ENCODE measurements at regions not wholly inside any gene's neighbourhood (a gene's known extent, or its start where the extent isn't known, plus 50 kb on each side); places are given as distances from the start of the nearest gene placed in this dataset.

DNA sequence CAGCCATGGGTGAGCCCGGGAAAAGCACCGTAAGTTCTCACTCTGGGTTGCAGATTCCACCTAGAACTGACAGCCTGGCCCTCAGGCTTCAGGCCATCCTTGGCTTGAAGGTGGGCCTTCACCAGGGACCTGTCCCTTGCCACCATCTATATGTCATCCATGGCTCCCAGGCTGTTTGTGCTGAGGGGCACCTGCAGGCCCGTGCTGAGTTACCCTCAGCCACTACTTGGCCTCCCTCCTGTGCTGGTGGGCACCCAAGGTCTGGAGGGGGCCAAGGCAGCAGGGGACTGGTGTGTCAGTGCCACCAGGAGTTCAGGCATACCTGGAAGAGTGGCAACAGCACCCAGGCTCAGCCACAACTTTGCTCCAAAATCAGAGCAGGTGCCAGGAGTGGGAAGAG, 326.2 kb upstream of the SMIM21 start:
- Histone ChIP-seq H4K20me1 (ENCODE audit: insufficient read depth) (no peaks in the 10 kb centered on the region), H2AFZ (no peak overlapping the region), H3K27me3 (ENCODE audit: insufficient read depth, low read depth) (peaks cover 19% of the 10 kb centered on the region; the same call in 1 of the 2 replicates), H3K4me1 (replicated peaks; ENCODE audit: insufficient read depth) (no peaks in the 10 kb centered on the region), H3K36me3 (ENCODE audit: low read depth) (no peaks in the 10 kb centered on the region), H3F3A (ENCODE audit: insufficient read depth, low read depth) (no peaks in the 10 kb centered on the region), H3K9me3 (ENCODE audit: insufficient read depth, low read depth) (no peaks in the 10 kb centered on the region; the same call in 1 of the 2 replicates), H3K4me3 (no peak overlapping the region), H3K9me2 (ENCODE audit: insufficient read depth) (no peaks in the 10 kb centered on the region), H3K4me2 (no peak overlapping the region), H3K79me2 (ENCODE audit: low read depth) (no peaks in the 10 kb centered on the region), H3K27ac (no peak overlapping the region)
- no TSS peak for BruUV-seq (replicated peaks)
- intact Hi-C loops (cut with micrococcal nuclease; ENCODE audit: unreplicated experiment) = no loop called here
- ChIA-PET CTCF (no interaction called here), POLR2A (ENCODE audit: unreplicated experiment) (no interaction called here)
- no peak for DNase-seq
- TF ChIP-seq EZH2 (IDR thresholded peaks at IDR 0.05; ENCODE audit: low read depth) = no peak
- TF ChIP-seq CTCF (conservative IDR thresholded peaks at IDR 0.05) = no peak

DNA sequence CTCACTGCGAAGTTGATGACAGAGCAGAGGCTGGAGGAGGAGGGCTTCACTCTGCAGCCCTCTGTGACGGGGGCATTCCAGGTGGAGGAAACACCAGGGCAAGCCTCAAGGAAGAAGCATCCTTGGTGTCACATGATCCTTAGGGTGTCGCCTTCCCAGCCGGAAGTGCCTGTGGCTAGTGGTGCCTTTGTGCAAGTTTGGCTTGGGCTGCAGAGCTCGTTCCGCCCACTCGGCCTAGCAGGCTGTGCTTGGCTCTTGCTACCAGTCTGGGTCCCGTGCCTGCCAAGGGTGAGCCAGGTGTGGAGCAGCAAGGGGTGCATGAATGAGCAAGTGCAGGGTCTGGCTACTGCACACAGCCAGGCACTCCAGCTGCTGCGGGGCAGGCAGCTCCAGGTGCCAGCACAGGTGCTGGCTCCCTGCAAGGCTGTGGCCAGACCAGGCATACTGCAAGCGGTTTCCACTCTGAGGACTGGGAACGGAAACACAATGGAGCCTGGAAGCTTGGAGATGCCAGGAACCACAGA, 325.3 kb upstream of the SMIM21 start:
- DNase-seq = no peak
- no peak overlapping the region for H2AFZ ChIP-seq
- CTCF ChIA-PET = no interaction called here
- intact Hi-C loops (cut with micrococcal nuclease; ENCODE audit: unreplicated experiment) = no loop called here
- H3K27ac ChIP-seq = no peak overlapping the region
- peaks cover 19% of the 10 kb centered on the region; the same call in 1 of the 2 replicates for H3K27me3 ChIP-seq (ENCODE audit: insufficient read depth, low read depth)
- H3K4me3 ChIP-seq = no peak overlapping the region
- H3K79me2 ChIP-seq (ENCODE audit: low read depth) = no peaks in the 10 kb centered on the region
- no peaks in the 10 kb centered on the region for H3K4me1 ChIP-seq (replicated peaks; ENCODE audit: insufficient read depth)
- no peaks in the 10 kb centered on the region for H3F3A ChIP-seq (ENCODE audit: insufficient read depth, low read depth)
- H4K20me1 ChIP-seq (ENCODE audit: insufficient read depth) = no peaks in the 10 kb centered on the region
- no peak overlapping the region for H3K4me2 ChIP-seq
- no peaks in the 10 kb centered on the region for H3K36me3 ChIP-seq (ENCODE audit: low read depth)
- POLR2A ChIA-PET (ENCODE audit: unreplicated experiment) = no interaction called here
- no peaks in the 10 kb centered on the region; the same call in 1 of the 2 replicates for H3K9me3 ChIP-seq (ENCODE audit: insufficient read depth, low read depth)
- no TSS peak for BruUV-seq (replicated peaks)
- TF ChIP-seq CTCF (conservative IDR thresholded peaks at IDR 0.05) (no peak), EZH2 (IDR thresholded peaks at IDR 0.05; ENCODE audit: low read depth) (no peak)
- no peaks in the 10 kb centered on the region for H3K9me2 ChIP-seq (ENCODE audit: insufficient read depth)

- intact Hi-C loops (cut with micrococcal nuclease; ENCODE audit: unreplicated experiment) = no loop called here
Measured at GRCh38 chr18:75745147-75745546, 317.6 kb upstream of the SMIM21 start.

More at GRCh38 chr18:75745147-75745546, 317.6 kb upstream of the SMIM21 start:
- CTCF ChIA-PET = no interaction called here
- Histone ChIP-seq H3K9me2 (ENCODE audit: insufficient read depth) (no peaks in the 10 kb centered on the region), H3K4me1 (replicated peaks; ENCODE audit: insufficient read depth) (no peaks in the 10 kb centered on the region), H3K27me3 (ENCODE audit: insufficient read depth, low read depth) (peaks cover 36% of the 10 kb centered on the region), H3K4me3 (no peak overlapping the region), H3K36me3 (ENCODE audit: low read depth) (no peaks in the 10 kb centered on the region), H4K20me1 (ENCODE audit: insufficient read depth) (no peaks in the 10 kb centered on the region), H3K9me3 (ENCODE audit: insufficient read depth, low read depth) (no peaks in the 10 kb centered on the region), H3F3A (ENCODE audit: insufficient read depth, low read depth) (no peaks in the 10 kb centered on the region), H2AFZ (no peak overlapping the region), H3K79me2 (ENCODE audit: low read depth) (no peaks in the 10 kb centered on the region), H3K4me2 (no peak overlapping the region), H3K27ac (no peak overlapping the region)
- no peak for DNase-seq
- TF ChIP-seq CTCF (conservative IDR thresholded peaks at IDR 0.05) = no peak
- TF ChIP-seq EZH2 (IDR thresholded peaks at IDR 0.05; ENCODE audit: low read depth) = no peak
- POLR2A ChIA-PET (ENCODE audit: unreplicated experiment) = no interaction called here
- no TSS peak for BruUV-seq (replicated peaks)
